ENCODE measurements at regions not wholly inside any gene's neighbourhood (a gene's known extent, or its start where the extent isn't known, plus 50 kb on each side); places are given as distances from the start of the nearest gene placed in this dataset.

- ChIA-PET POLR2A (no interaction called here), CTCF (no interaction called here)
- H3K27ac ChIP-seq (ENCODE audit: low read depth, low read length) = no peak overlapping the region
- DNase-seq (ENCODE audit: low read depth, low spot score) = no peak
- no peak for TF ChIP-seq CTCF (IDR thresholded peaks at IDR 0.05; ENCODE audit: low read depth, low read length)
- H3K9me3 ChIP-seq (ENCODE audit: control insufficient read depth, insufficient read depth, low read length) = no peaks in the 10 kb centered on the region
- peaks cover 4% of the 10 kb centered on the region for H3K27me3 ChIP-seq (ENCODE audit: control insufficient read depth, insufficient read depth, low read length)
- no peak overlapping the region for H3K4me3 ChIP-seq (ENCODE audit: low read depth, low read length)
Observed at GRCh38 chr12:111194703-111195051, 174.2 kb downstream of the PHETA1 start.

GRCh38 chr12:111193977-111194702, 174.8 kb downstream of the PHETA1 start:
- H3K27me3 ChIP-seq (ENCODE audit: control insufficient read depth, insufficient read depth, low read length) = peaks cover 2% of the 10 kb centered on the region
- DNase-seq (ENCODE audit: low read depth, low spot score) = no peak
- TF ChIP-seq CTCF (IDR thresholded peaks at IDR 0.05; ENCODE audit: low read depth, low read length) = no peak
- no peak overlapping the region for H3K27ac ChIP-seq (ENCODE audit: low read depth, low read length)
- H3K9me3 ChIP-seq (ENCODE audit: control insufficient read depth, insufficient read depth, low read length) = no peaks in the 10 kb centered on the region
- no peak overlapping the region for H3K4me3 ChIP-seq (ENCODE audit: low read depth, low read length)
- ChIA-PET POLR2A (no interaction called here), CTCF (no interaction called here)

GRCh38 chr12:111193496-111193895, 175.4 kb downstream of the PHETA1 start:
- CTCF ChIA-PET = no interaction called here

GRCh38 chr12:111193067-111193466, 175.8 kb downstream of the PHETA1 start:
- TF ChIP-seq CTCF (IDR thresholded peaks at IDR 0.05; ENCODE audit: low read depth, low read length) = no peak
- CTCF ChIA-PET = no interaction called here
- Histone ChIP-seq H3K27ac (ENCODE audit: low read depth, low read length) (no peak overlapping the region), H3K4me3 (ENCODE audit: low read depth, low read length) (no peak overlapping the region), H3K9me3 (ENCODE audit: control insufficient read depth, insufficient read depth, low read length) (no peaks in the 10 kb centered on the region), H3K27me3 (ENCODE audit: control insufficient read depth, insufficient read depth, low read length) (peaks cover 2% of the 10 kb centered on the region)
- no peak for DNase-seq (ENCODE audit: low read depth, low spot score)
- POLR2A ChIA-PET = no interaction called here

More at GRCh38 chr12:111193496-111193895, 175.4 kb downstream of the PHETA1 start:
- POLR2A ChIA-PET = no interaction called here
- TF ChIP-seq CTCF (IDR thresholded peaks at IDR 0.05; ENCODE audit: low read depth, low read length) = no peak
- H3K27me3 ChIP-seq (ENCODE audit: control insufficient read depth, insufficient read depth, low read length) = peaks cover 2% of the 10 kb centered on the region
- DNase-seq (ENCODE audit: low read depth, low spot score) = no peak
- H3K4me3 ChIP-seq (ENCODE audit: low read depth, low read length) = no peak overlapping the region
- no peaks in the 10 kb centered on the region for H3K9me3 ChIP-seq (ENCODE audit: control insufficient read depth, insufficient read depth, low read length)
- no peak overlapping the region for H3K27ac ChIP-seq (ENCODE audit: low read depth, low read length)

GRCh38 chr12:111192647-111193046, 176.2 kb downstream of the PHETA1 start:
- Histone ChIP-seq H3K27ac (ENCODE audit: low read depth, low read length) (no peak overlapping the region), H3K9me3 (ENCODE audit: control insufficient read depth, insufficient read depth, low read length) (no peaks in the 10 kb centered on the region), H3K4me3 (ENCODE audit: low read depth, low read length) (no peak overlapping the region), H3K27me3 (ENCODE audit: control insufficient read depth, insufficient read depth, low read length) (peaks cover 2% of the 10 kb centered on the region)
- no peak for TF ChIP-seq CTCF (IDR thresholded peaks at IDR 0.05; ENCODE audit: low read depth, low read length)
- no peak for DNase-seq (ENCODE audit: low read depth, low spot score)
- ChIA-PET POLR2A (no interaction called here), CTCF (no interaction called here)
